MV-4-11 (cell line): ENCODE measurements at regions not wholly inside any gene's neighbourhood (a gene's known extent, or its start where the extent isn't known, plus 50 kb on each side); places are given as distances from the start of the nearest gene placed in this dataset.
"Not testable (repeated sequence)": the region's sequence is repeated elsewhere in the genome, so short reads cannot be mapped to it uniquely, and the experiment has no call there.

ENCODE experiments used
- DNase-seq: peaks from one replicate; lab custom pipeline; 2025; lab: John Stamatoyannopoulos, UW

DNA sequence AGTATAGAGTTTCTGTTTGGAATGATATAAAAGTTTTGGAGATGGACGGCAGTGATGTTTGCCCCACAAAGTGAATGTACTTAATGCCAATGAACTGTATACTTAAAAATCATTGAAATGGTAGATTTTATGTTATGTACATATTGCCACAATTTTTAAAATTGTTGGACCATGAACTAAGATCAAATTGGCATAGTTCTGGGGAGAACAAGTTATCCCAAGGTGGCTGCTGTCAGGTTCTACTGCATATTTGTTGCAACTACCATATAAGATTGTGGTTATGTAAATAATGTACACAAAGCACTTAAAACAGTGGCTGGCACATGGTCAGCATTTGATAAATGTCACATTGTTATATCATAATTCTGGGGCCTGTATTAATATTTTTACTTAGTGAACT is 466.4 kb downstream of the SIPA1L2 start:
- no peak for DNase-seq

DNA sequence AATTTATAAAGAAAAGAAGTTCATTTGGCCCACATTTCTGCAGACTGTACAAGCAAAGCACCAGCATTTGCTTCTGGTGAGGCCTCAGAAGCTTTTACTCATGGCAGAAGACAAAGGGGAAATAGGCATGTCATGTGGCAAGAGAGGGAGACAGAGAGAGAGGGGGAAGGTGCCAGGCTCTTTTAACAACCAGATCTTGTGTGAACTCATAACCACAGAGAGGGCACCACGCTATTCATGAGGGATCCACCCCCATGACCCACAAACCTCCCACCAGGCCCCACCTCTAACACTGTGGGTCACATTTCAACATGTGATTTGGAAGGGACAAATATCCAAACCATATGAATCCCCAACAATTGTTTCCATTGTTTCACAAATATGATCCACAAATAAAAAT is 467.9 kb downstream of the SIPA1L2 start:
- peak; percentile 38 for DNase-seq

- DNase-seq: not testable (repeated sequence)
Observed at GRCh38 chr1:232158558-232158957, 471.4 kb downstream of the SIPA1L2 start.

- DNase-seq: not testable (repeated sequence)
Observed at GRCh38 chr1:232156070-232156469, 473.9 kb downstream of the SIPA1L2 start.

GRCh38 chr1:232153652-232154051 is 476.3 kb downstream of the SIPA1L2 start:
- DNase-seq: no peak

DNA sequence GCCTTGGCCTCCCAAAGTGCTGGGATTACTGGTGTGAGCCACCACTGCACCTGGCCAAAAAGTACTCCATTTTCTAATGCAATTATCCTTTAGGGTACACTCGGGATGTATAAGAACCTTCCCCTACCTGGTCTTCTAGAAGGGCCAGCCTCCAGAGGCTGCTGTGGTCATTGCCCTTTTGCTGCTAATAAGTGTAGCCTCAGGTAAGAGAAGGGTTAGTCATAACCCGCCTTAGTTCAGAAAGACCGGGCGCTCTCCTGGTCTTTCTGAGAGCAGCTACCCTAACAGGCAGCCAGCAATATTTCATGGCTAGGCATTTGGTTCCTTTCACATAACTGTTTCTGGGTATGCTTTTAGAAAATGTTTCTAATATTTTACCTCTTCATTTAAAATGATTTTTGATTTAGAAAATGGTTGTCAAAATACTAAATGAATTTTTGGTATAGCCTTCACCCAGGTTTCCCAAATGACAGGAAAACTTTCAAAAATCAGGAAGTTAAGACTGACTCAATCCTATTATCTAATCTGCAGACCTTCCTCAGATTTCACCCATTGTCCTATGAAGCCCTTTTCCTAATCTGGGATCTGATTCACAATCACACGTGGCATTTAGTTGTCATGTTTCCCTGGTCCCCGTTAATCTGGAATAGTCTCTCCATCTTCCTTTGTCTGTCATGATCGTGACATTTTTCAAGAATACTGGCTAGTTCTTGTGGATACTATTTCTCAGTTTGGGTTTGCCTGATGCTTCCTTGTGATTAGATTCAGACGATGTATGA is 479.0 kb downstream of the SIPA1L2 start:
- DNase-seq: no peak

GRCh38 chr1:232149287-232150201 is 480.4 kb downstream of the SIPA1L2 start:
- no peak for DNase-seq

GRCh38 chr1:232147215-232147614 is 482.7 kb downstream of the SIPA1L2 start:
- no peak for DNase-seq

GRCh38 chr1:232146514-232146913 is 483.4 kb downstream of the SIPA1L2 start:
- DNase-seq: no peak

- no peak for DNase-seq
Observed at GRCh38 chr1:232145768-232146167, 484.2 kb downstream of the SIPA1L2 start.

DNA sequence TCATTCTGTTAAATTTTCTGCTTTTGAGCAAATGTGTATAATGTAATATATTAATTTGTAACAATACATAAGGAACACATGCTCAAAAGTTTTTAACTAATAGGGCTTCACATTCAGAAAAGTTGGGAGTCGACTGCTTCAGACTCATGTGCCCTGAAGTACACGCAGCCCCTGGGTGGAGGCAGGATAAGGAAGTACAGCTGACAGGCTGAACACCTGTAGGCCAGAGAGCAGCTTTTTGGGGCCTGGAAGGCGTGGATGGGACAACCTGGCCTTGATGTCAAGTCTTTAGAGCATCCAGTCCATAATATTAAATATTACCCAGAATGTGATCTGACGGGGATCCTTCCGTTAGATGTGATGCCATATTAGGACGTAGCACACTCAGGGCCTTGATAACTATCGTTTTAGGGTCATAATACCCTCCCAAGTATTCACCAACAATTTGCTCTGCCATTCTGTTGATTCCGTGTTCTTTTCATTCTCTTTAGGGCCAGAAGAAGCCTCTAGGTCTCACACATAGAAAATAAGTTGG is 485.2 kb downstream of the SIPA1L2 start:
- no peak for DNase-seq

- no peak for DNase-seq
Observed at GRCh38 chr1:232143315-232143886, 486.5 kb downstream of the SIPA1L2 start.

DNA sequence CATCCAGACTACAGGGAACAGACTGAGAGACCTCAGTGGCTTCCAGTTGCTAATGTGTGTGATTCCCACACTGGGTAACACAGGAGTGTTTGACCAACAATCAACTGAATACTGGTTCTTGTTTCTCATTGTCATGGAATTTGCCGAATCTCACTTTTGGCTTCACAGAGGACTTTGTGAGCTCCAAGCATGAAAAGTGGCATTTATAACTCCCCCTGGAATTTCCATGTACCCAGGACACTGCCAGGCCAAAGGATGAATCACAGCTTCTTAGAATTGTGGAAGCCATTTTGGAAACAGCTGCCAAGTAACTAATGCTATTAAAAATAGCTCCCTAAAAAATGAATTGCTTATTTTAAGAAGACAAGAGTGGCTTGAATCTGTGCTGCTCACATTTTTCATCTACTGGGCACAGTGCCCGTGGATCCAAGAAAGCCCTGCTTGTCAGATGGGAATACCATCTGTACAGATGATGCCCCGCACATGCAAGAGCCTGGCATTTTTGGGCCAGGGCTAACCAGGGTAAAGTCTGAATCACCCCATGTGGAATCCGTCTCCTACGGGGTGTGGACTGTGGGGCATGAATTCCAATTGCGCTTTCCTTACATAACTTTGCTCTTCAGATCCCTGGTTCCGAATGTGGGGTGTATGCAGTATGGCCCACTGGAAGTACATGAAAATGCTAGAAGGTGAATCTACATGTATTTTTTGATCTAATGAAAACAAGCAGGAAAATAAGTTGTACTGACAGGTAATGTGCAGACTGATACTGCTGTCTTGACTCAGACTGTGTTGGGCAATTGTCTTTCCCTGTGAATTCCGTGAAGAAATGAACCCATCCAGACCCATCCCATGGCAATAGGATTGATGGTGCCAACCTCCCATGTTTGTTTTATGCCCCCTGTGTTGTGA is 487.3 kb downstream of the SIPA1L2 start:
- no peak for DNase-seq

DNA sequence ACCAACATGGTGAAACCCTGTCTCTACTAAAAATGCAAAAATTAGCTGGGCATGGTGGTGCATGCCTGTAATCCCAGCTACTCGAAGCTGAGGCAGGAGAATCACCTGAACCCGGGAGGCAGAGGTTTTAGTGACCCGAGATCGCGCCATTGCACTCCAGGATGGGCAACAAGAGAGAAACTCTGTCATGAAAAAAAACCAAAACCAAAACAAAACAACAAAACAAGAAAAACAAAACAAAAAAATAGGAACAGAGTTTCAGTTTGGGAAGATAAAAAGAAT is 488.8 kb downstream of the SIPA1L2 start:
- not testable (repeated sequence) for DNase-seq

DNA sequence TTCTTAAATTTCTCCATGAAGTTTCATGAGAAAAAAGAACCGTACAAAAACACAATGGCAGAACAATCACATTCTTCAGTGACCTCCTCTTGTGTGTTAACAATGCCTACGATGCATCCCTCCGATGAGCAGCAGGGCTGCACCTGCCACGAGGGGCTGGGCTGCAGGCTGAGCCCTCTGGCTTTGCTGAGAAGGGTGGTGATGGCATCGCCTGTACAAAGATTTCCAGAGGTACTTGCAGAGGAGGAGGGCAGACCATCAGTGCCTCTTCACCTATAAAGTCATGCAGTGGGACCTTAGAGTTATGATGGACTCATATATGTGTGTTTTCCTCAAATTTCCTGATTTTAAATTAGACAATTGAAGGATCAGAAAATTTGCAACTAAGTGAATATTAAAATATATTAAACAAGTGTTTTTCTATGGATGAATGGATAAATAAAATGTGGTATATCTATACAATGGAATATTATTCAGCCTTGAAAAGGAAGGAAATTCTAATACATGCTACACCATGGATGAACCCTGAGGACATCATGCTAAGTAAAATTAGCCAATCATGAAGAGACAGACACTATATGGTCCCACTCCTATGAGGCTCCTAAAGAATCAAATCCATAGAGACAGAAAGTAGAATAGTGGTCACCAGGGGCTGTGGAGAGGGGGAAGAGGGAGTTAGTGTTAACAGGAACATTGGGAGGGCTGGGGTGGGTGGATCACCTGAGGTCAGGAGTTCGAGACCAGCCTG is 489.3 kb downstream of the SIPA1L2 start:
- DNase-seq: no peak

DNA sequence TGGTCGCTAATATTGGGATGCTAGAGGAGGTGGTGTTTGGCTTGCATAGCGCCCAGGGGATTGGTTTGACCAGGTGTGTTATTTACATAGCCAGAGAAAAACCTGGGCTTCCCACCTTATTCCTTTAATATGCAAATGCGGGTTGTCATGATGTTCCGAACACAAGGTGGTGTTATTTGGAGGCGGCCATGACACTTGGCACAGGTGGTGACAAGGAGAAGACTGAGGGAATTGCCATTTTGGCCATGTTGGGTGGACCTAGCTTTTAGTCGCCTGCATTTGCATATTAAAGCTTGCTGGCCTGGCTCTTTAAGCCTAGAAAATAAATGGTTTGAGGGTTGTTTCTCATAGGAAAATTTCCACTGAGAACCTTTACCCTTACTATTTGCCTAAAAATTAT is 490.5 kb downstream of the SIPA1L2 start:
- no peak for DNase-seq

DNA sequence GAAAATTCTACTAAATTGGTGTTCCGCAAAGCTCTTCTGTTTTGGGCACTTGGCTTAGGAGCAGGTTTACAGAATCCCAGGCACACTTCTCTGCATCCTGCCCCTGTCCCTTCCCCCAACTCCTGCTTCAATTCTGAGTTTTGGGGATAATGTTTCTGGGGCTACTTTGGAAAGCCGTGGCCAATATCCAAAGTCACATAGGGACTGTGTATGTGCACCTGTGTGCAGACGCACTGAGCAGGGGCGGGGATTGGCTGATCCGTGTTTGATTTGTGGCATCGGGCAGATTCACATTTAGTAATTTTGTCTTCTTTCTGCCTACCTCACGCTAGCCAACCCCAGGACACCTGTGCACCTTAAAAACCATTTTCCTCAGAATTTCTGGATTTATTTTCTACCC is 491.9 kb downstream of the SIPA1L2 start:
- DNase-seq: no peak

GRCh38 chr1:232137066-232137465 is 492.9 kb downstream of the SIPA1L2 start:
- DNase-seq: no peak

DNA sequence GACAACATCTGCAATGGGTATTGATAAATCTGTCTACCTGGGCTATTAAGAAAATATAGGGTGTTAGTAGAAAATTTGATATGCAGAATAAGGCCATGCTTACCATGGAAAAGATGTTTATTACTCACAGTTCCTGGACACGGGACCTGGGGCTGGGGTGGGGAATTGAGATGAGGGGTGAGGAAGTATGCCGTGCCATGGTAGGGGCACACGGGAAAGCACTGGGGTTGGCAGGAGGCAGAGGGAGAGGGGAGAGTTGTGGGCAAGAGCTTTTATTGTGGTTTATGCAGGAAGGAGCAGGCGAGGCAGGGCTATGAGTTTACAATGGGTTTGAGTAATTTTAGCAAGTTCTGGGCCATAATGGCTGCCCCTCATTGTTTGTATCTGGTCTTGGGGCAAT is 493.8 kb downstream of the SIPA1L2 start:
- DNase-seq: no peak

GRCh38 chr1:232134365-232134764 is 495.6 kb downstream of the SIPA1L2 start:
- no peak for DNase-seq

- no peak for DNase-seq
Observed at GRCh38 chr1:232132572-232132971, 497.4 kb downstream of the SIPA1L2 start.
